ENCODE measurements at regions not wholly inside any gene's neighbourhood (a gene's known extent, or its start where the extent isn't known, plus 50 kb on each side); places are given as distances from the start of the nearest gene placed in this dataset.
"Not testable (repeated sequence)": the region's sequence is repeated elsewhere in the genome, so short reads cannot be mapped to it uniquely, and the experiment has no call there.

DNA sequence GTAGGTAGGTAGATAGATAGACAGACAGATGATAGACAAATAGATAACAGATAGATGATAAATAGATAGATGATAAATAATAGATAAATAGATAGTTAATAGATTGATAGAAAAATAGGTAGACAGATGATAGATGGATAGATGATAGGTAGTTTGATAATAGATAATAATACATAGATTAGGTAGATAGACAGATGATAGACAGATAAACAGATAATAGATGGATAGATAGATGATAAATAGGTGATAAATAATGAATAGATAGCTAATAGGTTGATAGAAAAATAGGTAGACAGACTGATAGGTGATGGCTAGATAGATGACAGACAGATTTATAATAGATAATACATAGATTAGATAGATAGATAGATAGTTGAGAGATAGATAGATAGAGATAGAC, 350.5 kb upstream of the DPP6 start:
- H2AFZ ChIP-seq (ENCODE audit: low read depth, low read length): no peak overlapping the region
- no peak overlapping the region for H3K4me3 ChIP-seq (ENCODE audit: low read length)
- no peaks in the 10 kb centered on the region for H3K27me3 ChIP-seq (ENCODE audit: insufficient read depth, low read depth, low read length)
- H3F3A ChIP-seq (ENCODE audit: insufficient read depth, low read length, poor library complexity, severe bottlenecking): no peaks in the 10 kb centered on the region
- no peaks in the 10 kb centered on the region for H4K20me1 ChIP-seq (ENCODE audit: insufficient read depth)
- no peak overlapping the region for H3K9ac ChIP-seq (ENCODE audit: low read length)
- H3K4me2 ChIP-seq (ENCODE audit: low read length): no peak overlapping the region
- no peak overlapping the region for H3K27ac ChIP-seq (ENCODE audit: low read length)
- no peaks in the 10 kb centered on the region for H3K9me2 ChIP-seq (ENCODE audit: insufficient read depth, low read length)
- H3K79me2 ChIP-seq (replicated peaks; ENCODE audit: insufficient read depth, low read length): no peaks in the 10 kb centered on the region
- TF ChIP-seq MXI1 (conservative IDR thresholded peaks at IDR 0.05; ENCODE audit: poor library complexity, severe bottlenecking) (no peak), TAF1 (IDR thresholded peaks at IDR 0.05; ENCODE audit: low read depth) (no peak), EP300 (conservative IDR thresholded peaks at IDR 0.05; ENCODE audit: poor library complexity, severe bottlenecking) (no peak), POLR2AphosphoS5 (IDR thresholded peaks at IDR 0.05) (no peak)
- no peaks in the 10 kb centered on the region for H3K9me3 ChIP-seq (ENCODE audit: low read length)
- H3K36me3 ChIP-seq (ENCODE audit: insufficient read depth, low read length): no peaks in the 10 kb centered on the region

DNA sequence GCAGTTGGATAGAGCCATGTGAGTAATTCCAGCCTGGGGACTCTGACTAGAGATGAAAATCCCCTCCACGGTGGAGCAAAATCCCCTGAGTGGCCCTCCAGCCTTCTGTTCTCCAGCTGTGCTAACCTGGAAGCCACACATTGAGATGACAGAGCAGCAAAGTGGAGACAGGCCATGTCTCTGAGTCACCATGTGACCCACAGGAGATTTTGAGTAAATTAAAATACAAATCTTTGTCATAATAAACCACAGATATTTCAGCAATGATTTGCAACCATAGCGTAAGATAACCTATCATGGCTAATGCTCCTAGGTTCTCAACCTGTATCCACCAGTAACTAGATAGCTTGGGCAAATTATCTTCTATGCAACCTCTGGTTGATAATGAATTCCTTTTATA, 328.3 kb upstream of the DPP6 start:
- not testable (repeated sequence) for H3K4me3 ChIP-seq (ENCODE audit: low read length); H3F3A ChIP-seq (ENCODE audit: insufficient read depth, low read length, poor library complexity, severe bottlenecking); H3K79me2 ChIP-seq (replicated peaks; ENCODE audit: insufficient read depth, low read length)

DNA sequence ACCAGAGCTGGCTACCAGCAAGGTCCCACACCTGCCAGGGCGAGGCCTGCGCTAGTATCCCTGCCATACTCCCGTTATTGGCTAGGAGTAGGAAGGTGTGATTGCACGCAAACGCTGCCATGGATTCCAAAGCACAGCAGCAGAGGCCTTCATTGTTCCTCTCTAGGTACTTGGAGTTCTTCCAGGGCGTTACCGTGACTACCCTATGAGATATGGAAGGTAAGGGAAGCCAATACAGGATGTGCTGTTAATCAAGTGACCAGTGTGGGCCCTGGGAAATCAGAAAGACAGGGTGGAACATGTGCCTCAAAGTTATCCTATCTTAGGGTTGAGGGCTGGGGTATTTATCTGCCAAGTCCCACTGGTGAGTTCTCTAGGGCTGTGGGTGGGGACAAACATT, 320.7 kb upstream of the DPP6 start:
- H3K27me3 ChIP-seq (ENCODE audit: insufficient read depth, low read depth, low read length); H3K27ac ChIP-seq (ENCODE audit: low read length); H3K9ac ChIP-seq (ENCODE audit: low read length); H3K4me3 ChIP-seq (ENCODE audit: low read length); H3K36me3 ChIP-seq (ENCODE audit: insufficient read depth, low read length); H4K20me1 ChIP-seq (ENCODE audit: insufficient read depth); H2AFZ ChIP-seq (ENCODE audit: low read depth, low read length); H3K9me2 ChIP-seq (ENCODE audit: insufficient read depth, low read length); H3K79me2 ChIP-seq (replicated peaks; ENCODE audit: insufficient read depth, low read length); H3K9me3 ChIP-seq (ENCODE audit: low read length); H3K4me2 ChIP-seq (ENCODE audit: low read length); H3F3A ChIP-seq (ENCODE audit: insufficient read depth, low read length, poor library complexity, severe bottlenecking): not testable (repeated sequence)

More for the DNA sequence above, 328.3 kb upstream of the DPP6 start:
- H3K27ac ChIP-seq (ENCODE audit: low read length); H3K4me2 ChIP-seq (ENCODE audit: low read length); H4K20me1 ChIP-seq (ENCODE audit: insufficient read depth); H3K9me3 ChIP-seq (ENCODE audit: low read length); H3K9me2 ChIP-seq (ENCODE audit: insufficient read depth, low read length); H3K9ac ChIP-seq (ENCODE audit: low read length); H2AFZ ChIP-seq (ENCODE audit: low read depth, low read length); H3K36me3 ChIP-seq (ENCODE audit: insufficient read depth, low read length); H3K27me3 ChIP-seq (ENCODE audit: insufficient read depth, low read depth, low read length): not testable (repeated sequence)

DNA sequence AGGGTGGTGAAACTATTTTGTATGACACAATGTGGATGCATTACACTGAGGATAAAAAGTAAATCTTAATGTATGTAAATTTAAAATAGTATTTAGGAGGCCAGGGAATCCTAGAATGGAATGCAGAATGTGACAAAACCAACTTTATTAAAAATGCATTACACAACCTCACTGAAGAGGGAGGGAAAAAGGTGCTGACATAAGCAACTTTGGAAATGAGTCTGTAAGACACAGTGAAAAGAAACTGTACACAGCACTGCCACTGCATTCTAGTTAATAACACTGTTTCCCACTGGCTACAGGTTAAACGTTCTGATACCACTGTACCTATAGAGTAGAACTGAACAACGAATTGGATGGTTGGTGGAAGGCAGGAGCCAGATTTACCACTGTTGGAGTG, 308.8 kb upstream of the DPP6 start:
- not testable (repeated sequence) for H3F3A ChIP-seq (ENCODE audit: insufficient read depth, low read length, poor library complexity, severe bottlenecking); H3K79me2 ChIP-seq (replicated peaks; ENCODE audit: insufficient read depth, low read length); H3K36me3 ChIP-seq (ENCODE audit: insufficient read depth, low read length); H3K4me2 ChIP-seq (ENCODE audit: low read length); H3K9ac ChIP-seq (ENCODE audit: low read length); H3K27ac ChIP-seq (ENCODE audit: low read length); H3K27me3 ChIP-seq (ENCODE audit: insufficient read depth, low read depth, low read length); H4K20me1 ChIP-seq (ENCODE audit: insufficient read depth); H3K9me3 ChIP-seq (ENCODE audit: low read length); H3K9me2 ChIP-seq (ENCODE audit: insufficient read depth, low read length); H3K4me3 ChIP-seq (ENCODE audit: low read length); H2AFZ ChIP-seq (ENCODE audit: low read depth, low read length)

DNA sequence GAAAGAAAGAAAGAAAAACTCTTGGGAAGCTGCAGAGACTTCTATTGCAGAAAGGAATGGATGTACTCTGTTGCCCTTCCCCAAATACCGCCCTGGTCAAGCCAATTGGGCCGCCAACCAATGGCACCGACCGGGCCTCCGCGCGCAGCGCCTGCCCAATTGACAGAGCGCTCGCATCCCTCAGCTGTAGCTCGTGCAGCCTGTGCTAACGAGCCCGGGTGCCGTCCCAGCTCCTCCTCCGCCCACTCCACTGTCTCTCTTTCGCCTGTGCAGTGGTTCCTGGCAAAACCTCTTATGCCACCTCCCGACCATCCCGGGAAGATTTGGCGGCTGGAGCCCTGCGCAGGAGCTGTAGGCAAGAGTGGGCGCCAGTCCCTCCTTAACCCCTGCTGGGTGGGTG, 304.2 kb upstream of the DPP6 start:
- not testable (repeated sequence) for H4K20me1 ChIP-seq (ENCODE audit: insufficient read depth); H3K4me2 ChIP-seq (ENCODE audit: low read length)
- H3K4me3 ChIP-seq (ENCODE audit: low read length): peak overlapping the region; percentile 58

DNA sequence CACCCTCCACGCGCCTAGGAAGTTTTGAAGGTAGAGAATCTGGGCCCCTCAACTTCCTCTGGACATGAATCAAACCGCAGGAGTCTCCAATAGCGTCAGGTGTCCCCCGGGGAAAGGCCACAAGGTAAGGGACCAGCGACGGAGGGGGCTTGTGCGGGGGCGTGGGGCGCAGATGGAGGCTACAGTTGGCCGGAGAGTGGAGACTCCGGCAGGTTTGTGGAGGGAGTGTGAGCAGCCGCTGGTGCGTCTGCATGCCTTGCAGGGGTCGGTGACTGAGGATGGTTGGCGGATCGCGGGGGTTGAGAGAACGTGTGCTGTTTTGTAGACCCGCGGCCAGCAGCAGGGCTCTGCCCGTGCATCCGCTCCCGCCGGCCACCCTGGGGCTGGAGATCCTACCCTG, 303.3 kb upstream of the DPP6 start:
- not testable (repeated sequence) for H3K79me2 ChIP-seq (replicated peaks; ENCODE audit: insufficient read depth, low read length); H3K4me2 ChIP-seq (ENCODE audit: low read length); H3F3A ChIP-seq (ENCODE audit: insufficient read depth, low read length, poor library complexity, severe bottlenecking); H3K27me3 ChIP-seq (ENCODE audit: insufficient read depth, low read depth, low read length); H3K9me3 ChIP-seq (ENCODE audit: low read length); H4K20me1 ChIP-seq (ENCODE audit: insufficient read depth); H3K9ac ChIP-seq (ENCODE audit: low read length); H3K36me3 ChIP-seq (ENCODE audit: insufficient read depth, low read length); H2AFZ ChIP-seq (ENCODE audit: low read depth, low read length); H3K27ac ChIP-seq (ENCODE audit: low read length); H3K9me2 ChIP-seq (ENCODE audit: insufficient read depth, low read length)
- peak overlapping the region; percentile 56 for H3K4me3 ChIP-seq (ENCODE audit: low read length)

More for the DNA sequence above, 304.2 kb upstream of the DPP6 start:
- H3K9ac ChIP-seq (ENCODE audit: low read length); H3K9me2 ChIP-seq (ENCODE audit: insufficient read depth, low read length); H2AFZ ChIP-seq (ENCODE audit: low read depth, low read length); H3K79me2 ChIP-seq (replicated peaks; ENCODE audit: insufficient read depth, low read length); H3K36me3 ChIP-seq (ENCODE audit: insufficient read depth, low read length); H3K27ac ChIP-seq (ENCODE audit: low read length); H3K27me3 ChIP-seq (ENCODE audit: insufficient read depth, low read depth, low read length); H3F3A ChIP-seq (ENCODE audit: insufficient read depth, low read length, poor library complexity, severe bottlenecking); H3K9me3 ChIP-seq (ENCODE audit: low read length): not testable (repeated sequence)

DNA sequence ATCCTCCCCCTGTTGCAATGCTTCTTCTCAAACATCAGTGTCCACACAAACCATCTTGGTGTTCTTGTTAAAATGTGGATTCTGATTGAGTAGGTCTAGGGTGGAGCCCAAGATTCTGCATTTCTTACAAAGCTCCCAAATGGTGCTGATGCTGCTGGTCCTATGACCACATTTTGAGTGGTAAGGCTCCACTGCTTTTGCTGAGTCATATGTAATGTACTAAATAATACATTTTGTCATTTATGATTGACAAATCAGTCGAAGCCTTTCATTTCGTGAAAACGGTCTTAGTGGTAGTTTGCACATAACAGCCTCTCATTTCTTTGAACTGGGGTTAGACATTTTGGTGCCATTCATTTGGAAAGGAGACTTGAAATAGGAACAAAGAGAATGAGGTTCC, 286.3 kb upstream of the DPP6 start:
- H3K36me3 ChIP-seq (ENCODE audit: insufficient read depth, low read length); H2AFZ ChIP-seq (ENCODE audit: low read depth, low read length); H3K9me2 ChIP-seq (ENCODE audit: insufficient read depth, low read length); H3K9ac ChIP-seq (ENCODE audit: low read length); H3F3A ChIP-seq (ENCODE audit: insufficient read depth, low read length, poor library complexity, severe bottlenecking); H3K27me3 ChIP-seq (ENCODE audit: insufficient read depth, low read depth, low read length); H3K27ac ChIP-seq (ENCODE audit: low read length); H3K79me2 ChIP-seq (replicated peaks; ENCODE audit: insufficient read depth, low read length); H4K20me1 ChIP-seq (ENCODE audit: insufficient read depth); H3K4me2 ChIP-seq (ENCODE audit: low read length); H3K4me3 ChIP-seq (ENCODE audit: low read length); H3K9me3 ChIP-seq (ENCODE audit: low read length): not testable (repeated sequence)

DNA sequence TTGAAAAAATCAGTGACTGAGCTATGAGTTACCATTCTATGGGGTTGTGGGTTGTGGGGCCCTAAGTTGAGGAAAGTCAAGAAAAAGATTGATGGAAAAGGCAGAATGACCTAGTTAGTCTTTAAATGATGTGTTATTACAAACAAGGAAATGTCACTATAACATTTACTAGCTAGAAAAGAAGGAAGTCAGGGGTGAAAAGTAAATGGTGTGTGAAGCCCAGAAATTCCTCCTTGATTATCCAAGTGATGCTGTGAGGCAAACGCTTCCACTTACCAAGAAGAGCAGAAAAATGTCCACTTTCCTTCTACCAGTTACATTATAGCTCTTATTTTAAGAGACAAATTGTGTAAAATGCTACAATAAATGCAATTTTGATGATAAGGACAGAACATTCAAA, 285.3 kb upstream of the DPP6 start:
- H3K27me3 ChIP-seq (ENCODE audit: insufficient read depth, low read depth, low read length); H3K36me3 ChIP-seq (ENCODE audit: insufficient read depth, low read length); H3K4me3 ChIP-seq (ENCODE audit: low read length); H4K20me1 ChIP-seq (ENCODE audit: insufficient read depth); H2AFZ ChIP-seq (ENCODE audit: low read depth, low read length); H3F3A ChIP-seq (ENCODE audit: insufficient read depth, low read length, poor library complexity, severe bottlenecking); H3K4me2 ChIP-seq (ENCODE audit: low read length); H3K9me2 ChIP-seq (ENCODE audit: insufficient read depth, low read length); H3K9ac ChIP-seq (ENCODE audit: low read length); H3K27ac ChIP-seq (ENCODE audit: low read length); H3K79me2 ChIP-seq (replicated peaks; ENCODE audit: insufficient read depth, low read length); H3K9me3 ChIP-seq (ENCODE audit: low read length): not testable (repeated sequence)
